GM18870 (cell line): ENCODE measurements at regions not wholly inside any gene's neighbourhood (a gene's known extent, or its start where the extent isn't known, plus 50 kb on each side); places are given as distances from the start of the nearest gene placed in this dataset.

Experiments used
- ATAC-seq: cut with Tn5 transposase; IDR thresholded peaks from one replicate; pipeline ENCODE4 v1.9.1; 2021; ENCODE audit warnings: moderate library complexity; ENCODE audit not compliant: unreplicated experiment

- no peak for ATAC-seq
These were observed 162.6 kb upstream of the PLEKHG7 start for GRCh38 chr12:92539976-92540781.

- ATAC-seq, result peak; percentile 32
These were observed 163.6 kb upstream of the PLEKHG7 start for GRCh38 chr12:92539110-92539749.

GRCh38 chr12:92537290-92537960, 165.4 kb upstream of the PLEKHG7 start:
- no peak for ATAC-seq

- ATAC-seq, result no peak
These were observed 166.8 kb upstream of the PLEKHG7 start for GRCh38 chr12:92535961-92536360.

- ATAC-seq, result no peak
These were observed 169.4 kb upstream of the PLEKHG7 start for GRCh38 chr12:92533280-92533890.

- ATAC-seq, result no peak
These were observed 172.1 kb upstream of the PLEKHG7 start for GRCh38 chr12:92530706-92531105.

GRCh38 chr12:92529944-92530343, 172.8 kb upstream of the PLEKHG7 start:
- no peak for ATAC-seq

- ATAC-seq, result no peak
These were observed 174.2 kb upstream of the PLEKHG7 start for GRCh38 chr12:92528586-92528985.

GRCh38 chr12:92528097-92528496, 174.7 kb upstream of the PLEKHG7 start:
- ATAC-seq, result no peak

GRCh38 chr12:92524489-92524888, 178.3 kb upstream of the PLEKHG7 start:
- no peak for ATAC-seq

- ATAC-seq, result no peak
These were observed 182.3 kb upstream of the PLEKHG7 start for GRCh38 chr12:92520511-92520910.

GRCh38 chr12:92519284-92519683, 183.5 kb upstream of the PLEKHG7 start:
- no peak for ATAC-seq

GRCh38 chr12:92518071-92518470, 184.7 kb upstream of the PLEKHG7 start:
- no peak for ATAC-seq

- ATAC-seq, result peak; percentile 57
These were observed 186.6 kb upstream of the PLEKHG7 start for GRCh38 chr12:92516277-92516600.

- no peak for ATAC-seq
These were observed 189.5 kb upstream of the PLEKHG7 start for GRCh38 chr12:92513231-92513730.

- no peak for ATAC-seq
These were observed 191.0 kb upstream of the PLEKHG7 start for GRCh38 chr12:92511786-92512185.

GRCh38 chr12:92509156-92509738, 193.5 kb upstream of the PLEKHG7 start:
- no peak for ATAC-seq

- ATAC-seq, result no peak
These were observed 195.9 kb upstream of the PLEKHG7 start for GRCh38 chr12:92506891-92507290.

GRCh38 chr12:92506460-92506859, 196.3 kb upstream of the PLEKHG7 start:
- no peak for ATAC-seq

- no peak for ATAC-seq
These were observed 197.2 kb upstream of the PLEKHG7 start for GRCh38 chr12:92505254-92506231.
